ENCODE measurements at regions not wholly inside any gene's neighbourhood (a gene's known extent, or its start where the extent isn't known, plus 50 kb on each side); places are given as distances from the start of the nearest gene placed in this dataset.

- no peak for DNase-seq (ENCODE audit: low spot score)
These were observed 314.8 kb upstream of the OR4E1 start for GRCh38 chr14:21988413-21988812.

GRCh38 chr14:21987937-21988336 is 314.3 kb upstream of the OR4E1 start:
- no peak for DNase-seq (ENCODE audit: low spot score)

DNA sequence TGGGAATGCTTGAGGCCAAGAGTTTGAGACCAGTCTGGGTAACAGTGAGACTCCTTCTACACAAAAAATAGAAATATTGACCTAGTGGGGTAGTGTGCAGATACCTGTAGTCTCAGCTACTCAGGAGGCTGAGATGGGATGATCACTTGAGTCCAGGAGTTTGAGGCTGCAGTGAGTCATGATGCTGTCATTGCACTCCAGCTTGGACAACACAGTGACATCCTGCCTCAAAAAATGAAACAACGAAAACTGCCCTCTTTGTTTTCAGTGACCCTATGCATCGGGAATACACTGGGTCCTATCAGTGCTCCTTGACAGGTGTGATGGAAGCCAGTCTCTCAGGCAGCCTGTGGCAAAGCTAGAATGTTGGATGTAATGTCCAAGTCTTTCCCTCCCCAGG is 311.5 kb upstream of the OR4E1 start:
- no peak for DNase-seq (ENCODE audit: low spot score)

GRCh38 chr14:21978999-21979314 is 305.3 kb upstream of the OR4E1 start:
- no peak for DNase-seq (ENCODE audit: low spot score)

- DNase-seq (ENCODE audit: low spot score): peak; percentile 61
These were observed 304.8 kb upstream of the OR4E1 start for GRCh38 chr14:21978184-21978998.

DNA sequence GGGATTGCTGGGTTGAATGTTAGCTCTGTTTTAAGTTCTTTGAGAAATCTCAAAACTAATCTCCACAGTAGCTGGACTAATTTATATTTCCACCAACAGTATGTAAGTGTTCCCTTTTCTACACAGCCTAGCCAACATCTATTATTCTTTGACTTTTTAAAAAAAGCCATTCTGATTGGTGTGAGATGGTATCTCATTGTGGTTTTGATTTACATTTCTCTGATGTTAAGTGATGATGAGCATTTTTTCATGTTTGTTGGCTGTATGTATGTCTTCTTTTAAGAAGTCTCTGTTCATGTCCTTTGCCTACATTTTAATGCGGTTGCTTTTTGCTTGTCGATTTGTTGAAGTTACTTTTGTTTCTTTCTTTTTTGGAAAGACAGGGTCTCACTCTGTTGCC is 301.1 kb upstream of the OR4E1 start:
- DNase-seq (ENCODE audit: low spot score): no peak

GRCh38 chr14:21965042-21965441 is 291.4 kb upstream of the OR4E1 start:
- DNase-seq (ENCODE audit: low spot score): no peak

GRCh38 chr14:21964180-21964579 is 290.6 kb upstream of the OR4E1 start:
- DNase-seq (ENCODE audit: low spot score): no peak

GRCh38 chr14:21960636-21961035 is 287.0 kb upstream of the OR4E1 start:
- DNase-seq (ENCODE audit: low spot score): no peak

DNA sequence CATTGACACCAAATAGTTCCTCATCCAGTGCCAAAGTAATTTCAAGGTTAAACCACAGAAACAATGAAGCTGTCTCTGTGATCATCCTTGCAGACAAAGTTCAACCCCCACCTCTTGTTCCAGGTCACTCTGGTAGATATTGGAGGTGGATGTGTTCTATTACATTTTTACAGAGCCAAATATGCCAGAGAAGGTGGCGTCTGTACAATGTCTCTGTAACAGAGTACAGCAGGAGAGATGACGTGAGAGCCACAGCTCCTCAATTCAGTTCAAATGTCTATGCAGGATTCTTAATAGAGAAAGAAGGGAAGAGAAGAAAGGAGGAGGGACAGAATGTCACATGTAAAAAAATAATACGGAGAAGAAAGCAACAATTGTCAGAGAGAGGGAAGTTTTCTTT is 268.3 kb upstream of the OR4E1 start:
- no peak for DNase-seq (ENCODE audit: low spot score)

GRCh38 chr14:21940887-21941856 is 267.6 kb upstream of the OR4E1 start:
- DNase-seq (ENCODE audit: low spot score): peak; percentile 8

DNA sequence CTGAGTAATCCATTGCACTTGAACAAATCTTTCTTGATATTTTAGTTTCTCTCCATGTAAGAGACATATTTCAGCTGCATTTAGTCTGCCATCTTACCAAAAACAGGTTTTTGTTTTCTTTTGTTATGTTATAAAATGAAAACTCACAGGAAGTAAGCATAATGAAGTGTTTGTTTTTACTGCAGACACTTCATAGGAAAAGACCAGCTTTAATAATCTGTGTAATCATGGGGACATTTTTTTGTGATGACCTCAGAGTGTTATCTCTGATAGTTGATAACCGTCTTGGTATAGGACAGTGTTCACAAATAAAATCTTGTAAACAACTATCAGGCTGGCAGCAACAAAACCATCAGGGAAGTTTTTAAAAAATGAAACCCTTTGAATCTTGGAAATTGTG is 266.2 kb upstream of the OR4E1 start:
- DNase-seq (ENCODE audit: low spot score): no peak

DNA sequence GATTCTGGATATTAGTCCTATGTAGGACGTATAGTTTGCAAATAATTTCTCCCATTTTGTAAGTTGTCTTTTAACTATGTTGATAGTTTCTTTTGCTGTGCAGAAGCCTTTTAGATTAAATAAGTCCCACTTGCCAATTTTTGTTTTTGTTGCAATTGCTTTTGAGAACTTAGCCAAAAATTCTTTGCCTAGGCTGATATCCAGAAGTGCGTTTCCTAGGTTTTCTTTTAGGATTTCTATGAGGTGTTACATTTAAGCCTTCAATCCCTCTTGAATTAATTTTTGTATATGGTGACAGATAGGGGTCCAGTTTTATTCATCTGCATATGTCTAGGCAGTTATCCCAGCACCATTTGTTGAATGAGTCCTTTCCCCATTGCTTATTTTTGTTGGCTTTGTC is 264.4 kb upstream of the OR4E1 start:
- no peak for DNase-seq (ENCODE audit: low spot score)

DNA sequence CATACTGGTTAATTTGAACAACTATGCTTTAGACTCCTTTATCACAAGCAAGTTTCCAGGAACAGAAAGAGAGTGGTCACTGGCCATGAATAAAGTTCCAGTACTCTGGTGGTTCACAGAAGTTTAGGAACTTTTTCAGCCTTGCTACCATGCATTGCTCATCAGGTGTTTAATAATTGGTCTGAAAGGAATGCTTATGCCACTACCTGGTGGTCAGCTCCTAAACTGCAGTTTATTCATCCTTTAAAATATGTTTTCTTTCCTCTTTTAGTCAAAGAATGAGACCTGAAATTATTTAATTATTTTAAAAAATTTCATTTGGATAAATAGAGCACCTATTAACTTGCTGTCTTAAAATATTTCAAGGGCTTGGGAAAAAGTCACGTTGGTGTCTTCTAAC is 260.1 kb upstream of the OR4E1 start:
- no peak for DNase-seq (ENCODE audit: low spot score)

DNA sequence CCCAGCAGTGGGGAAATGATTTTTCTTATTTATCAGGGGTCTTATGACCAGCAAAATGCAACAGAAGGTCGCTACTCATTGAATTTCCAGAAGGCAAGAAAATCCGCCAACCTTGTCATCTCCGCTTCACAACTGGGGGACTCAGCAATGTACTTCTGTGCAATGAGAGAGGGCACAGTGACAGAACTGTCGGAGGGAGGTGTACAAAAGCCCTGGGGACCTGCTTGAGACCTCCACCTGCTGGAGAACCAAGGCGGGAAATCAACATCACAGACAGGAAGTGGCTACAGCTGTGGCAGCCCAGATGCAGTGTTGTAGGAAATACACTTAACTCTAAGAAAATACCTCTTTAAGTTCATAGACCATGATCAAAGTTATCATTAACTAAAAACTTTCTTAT is 250.9 kb upstream of the OR4E1 start:
- peak; percentile 57 for DNase-seq (ENCODE audit: low spot score)

GRCh38 chr14:21923820-21924219 is 250.2 kb upstream of the OR4E1 start:
- peak; percentile 15 for DNase-seq (ENCODE audit: low spot score)

GRCh38 chr14:21921453-21921852 is 247.8 kb upstream of the OR4E1 start:
- no peak for DNase-seq (ENCODE audit: low spot score)

- DNase-seq (ENCODE audit: low spot score): peak; percentile 32
These were observed 244.2 kb upstream of the OR4E1 start for GRCh38 chr14:21917699-21918436.

DNA sequence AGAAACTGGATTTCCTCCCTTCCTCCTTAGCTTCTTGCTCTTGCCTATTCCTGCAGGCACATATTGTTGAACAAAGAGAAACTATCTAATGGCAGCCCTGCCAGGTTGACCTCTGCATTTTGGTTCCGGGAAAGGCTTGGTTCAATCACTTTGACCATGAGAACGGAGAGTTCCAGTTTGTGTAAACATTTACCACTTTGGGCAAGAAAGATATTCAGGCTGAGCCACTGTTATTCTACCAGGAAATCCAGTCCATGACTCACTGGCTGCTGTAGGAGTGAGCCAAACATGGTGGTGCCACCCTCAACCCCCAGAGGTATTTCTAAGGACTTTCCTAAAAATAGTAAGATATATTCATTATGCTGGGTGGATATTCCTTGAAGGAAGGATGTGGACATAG is 242.2 kb upstream of the OR4E1 start:
- DNase-seq (ENCODE audit: low spot score): no peak

DNA sequence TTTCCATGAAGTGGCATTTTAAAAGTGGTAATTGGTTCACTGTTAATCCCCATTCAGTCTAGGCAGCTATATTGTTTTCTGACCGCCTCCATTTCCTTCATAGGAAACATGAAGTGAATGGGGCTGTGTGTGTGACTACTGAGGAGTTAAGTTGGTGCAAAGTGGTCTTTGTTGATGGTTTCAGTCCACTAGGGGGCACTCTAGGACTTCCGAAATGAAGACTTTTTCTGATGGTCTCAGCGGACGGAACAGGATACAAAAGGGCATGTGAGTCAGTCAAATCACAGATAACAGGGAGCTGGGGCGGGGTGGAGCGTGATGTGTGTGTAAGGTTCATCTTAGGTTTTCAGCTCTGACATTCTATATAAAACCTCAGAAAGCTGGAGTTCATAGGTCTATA is 240.1 kb upstream of the OR4E1 start:
- DNase-seq (ENCODE audit: low spot score): peak; percentile 53

- DNase-seq (ENCODE audit: low spot score): no peak
These were observed 238.7 kb upstream of the OR4E1 start for GRCh38 chr14:21912367-21912766.

DNA sequence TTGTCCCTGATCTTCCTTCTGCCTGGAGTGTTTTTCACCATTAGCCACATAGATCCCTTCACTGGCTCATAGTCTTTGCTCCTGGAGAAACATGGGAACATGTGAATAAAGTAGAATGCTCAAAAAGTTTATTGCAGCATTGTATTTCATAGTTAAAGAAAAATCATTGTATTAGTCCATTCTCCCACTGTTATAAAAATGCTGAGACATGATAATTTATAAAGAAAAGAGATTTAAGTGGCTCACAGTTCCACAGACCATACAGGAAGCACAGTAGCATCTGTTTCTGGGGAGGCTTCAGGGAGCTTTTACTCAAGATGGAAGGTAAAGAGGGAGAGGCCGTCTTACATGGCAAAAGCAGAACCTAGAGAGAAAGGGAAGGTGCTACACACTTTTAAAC is 238.3 kb upstream of the OR4E1 start:
- no peak for DNase-seq (ENCODE audit: low spot score)

- DNase-seq (ENCODE audit: low spot score): no peak
These were observed 236.6 kb upstream of the OR4E1 start for GRCh38 chr14:21910260-21910659.

Measured in germinal center (tissue), 1 donor.